ENCODE measurements at regions not wholly inside any gene's neighbourhood (a gene's known extent, or its start where the extent isn't known, plus 50 kb on each side); places are given as distances from the start of the nearest gene placed in this dataset.

- Mint-ChIP-seq H3K27ac (peak overlapping the region; percentile 99), H3K4me1 (peaks cover 66% of the 10 kb centered on the region), H3K4me3 (no peak overlapping the region), H3K27me3 (ENCODE audit: low read depth) (no peaks in the 10 kb centered on the region; the same call in 1 of the 2 replicates), H3K9me3 (peaks cover 18% of the 10 kb centered on the region), H3K36me3 (peaks cover 7% of the 10 kb centered on the region; the same call in 1 of the 2 replicates)
- TF ChIP-seq ZNF263 (CRISPR knock-in tag; IDR thresholded peaks at IDR 0.05; ENCODE audit: low read depth) (no peak), ZMAT4 (CRISPR knock-in tag; IDR thresholded peaks at IDR 0.05) (no peak), ATF1 (CRISPR knock-in tag; IDR thresholded peaks at IDR 0.05) (no peak), USF1 (CRISPR knock-in tag; IDR thresholded peaks at IDR 0.05) (no peak), ZNF425 (CRISPR knock-in tag; conservative IDR thresholded peaks at IDR 0.05) (no peak), JUN (CRISPR knock-in tag; IDR thresholded peaks at IDR 0.05) (no peak), SOX15 (CRISPR knock-in tag; IDR thresholded peaks at IDR 0.05) (no peak), IRF1 (CRISPR knock-in tag; IDR thresholded peaks at IDR 0.05) (no peak), TEAD1 (CRISPR knock-in tag; IDR thresholded peaks at IDR 0.05) (no peak), USF2 (CRISPR knock-in tag; IDR thresholded peaks at IDR 0.05) (no peak)
- no peak for DNase-seq (ENCODE audit: low spot score)
- ChIA-PET POLR2A (no interaction called here), CTCF (no interaction called here)
- no peak for ATAC-seq
Observed at GRCh38 chr9:105912157-105912862, 218.0 kb downstream of the TMEM38B start.

- ChIA-PET POLR2A (no interaction called here), CTCF (no interaction called here)
- Mint-ChIP-seq H3K36me3 (peaks cover 13% of the 10 kb centered on the region), H3K4me1 (peaks cover 60% of the 10 kb centered on the region), H3K9me3 (peaks cover 23% of the 10 kb centered on the region), H3K27me3 (ENCODE audit: low read depth) (no peaks in the 10 kb centered on the region; the same call in 1 of the 2 replicates), H3K27ac (peak overlapping the region; percentile 91), H3K4me3 (no peak overlapping the region)
- no peak for DNase-seq (ENCODE audit: low spot score)
- TF ChIP-seq ATF1 (CRISPR knock-in tag; IDR thresholded peaks at IDR 0.05) (no peak), CDX4 (CRISPR knock-in tag; IDR thresholded peaks at IDR 0.05; ENCODE audit: borderline replicate concordance) (no peak), ZNF532 (CRISPR knock-in tag; IDR thresholded peaks at IDR 0.05; ENCODE audit: borderline replicate concordance) (no peak), ATF3 (CRISPR knock-in tag; conservative IDR thresholded peaks at IDR 0.05) (no peak), JUN (CRISPR knock-in tag; IDR thresholded peaks at IDR 0.05) (no peak), KAT7 (CRISPR knock-in tag; IDR thresholded peaks at IDR 0.05; ENCODE audit: borderline replicate concordance) (no peak), PRRX2 (CRISPR knock-in tag; IDR thresholded peaks at IDR 0.05) (no peak), AFF4 (CRISPR knock-in tag; IDR thresholded peaks at IDR 0.05; ENCODE audit: borderline replicate concordance) (no peak), ELF4 (CRISPR knock-in tag; IDR thresholded peaks at IDR 0.05; ENCODE audit: low read depth) (no peak)
- no peak for ATAC-seq
Observed at GRCh38 chr9:105912863-105913516, 218.6 kb downstream of the TMEM38B start.

All from WTC11 (cell line).